ENCODE measurements at regions not wholly inside any gene's neighbourhood (a gene's known extent, or its start where the extent isn't known, plus 50 kb on each side); places are given as distances from the start of the nearest gene placed in this dataset.

DNA sequence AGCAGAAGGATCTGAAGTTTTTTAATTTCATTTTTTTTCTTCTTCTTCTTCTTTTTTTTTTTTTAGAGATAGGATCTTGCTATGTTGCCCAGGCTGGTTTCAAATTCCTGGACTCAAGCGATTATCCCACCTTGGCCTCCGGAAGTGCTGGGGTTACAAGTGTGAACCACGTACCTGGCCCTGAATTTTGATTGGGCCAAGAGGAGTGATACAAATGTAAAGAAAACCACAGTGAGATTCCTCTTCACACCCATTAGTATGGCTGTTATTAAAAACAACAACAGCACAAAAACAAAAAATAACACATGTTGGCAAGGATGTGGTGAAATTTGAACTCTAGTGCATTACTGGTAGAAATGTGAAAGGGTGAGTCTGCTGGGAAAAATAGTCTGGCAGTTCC, 79.1 kb downstream of the KLF4 start:
- no peak for DNase-seq (ENCODE audit: extremely low read depth, low read depth)
- TF ChIP-seq, protein P1, sequence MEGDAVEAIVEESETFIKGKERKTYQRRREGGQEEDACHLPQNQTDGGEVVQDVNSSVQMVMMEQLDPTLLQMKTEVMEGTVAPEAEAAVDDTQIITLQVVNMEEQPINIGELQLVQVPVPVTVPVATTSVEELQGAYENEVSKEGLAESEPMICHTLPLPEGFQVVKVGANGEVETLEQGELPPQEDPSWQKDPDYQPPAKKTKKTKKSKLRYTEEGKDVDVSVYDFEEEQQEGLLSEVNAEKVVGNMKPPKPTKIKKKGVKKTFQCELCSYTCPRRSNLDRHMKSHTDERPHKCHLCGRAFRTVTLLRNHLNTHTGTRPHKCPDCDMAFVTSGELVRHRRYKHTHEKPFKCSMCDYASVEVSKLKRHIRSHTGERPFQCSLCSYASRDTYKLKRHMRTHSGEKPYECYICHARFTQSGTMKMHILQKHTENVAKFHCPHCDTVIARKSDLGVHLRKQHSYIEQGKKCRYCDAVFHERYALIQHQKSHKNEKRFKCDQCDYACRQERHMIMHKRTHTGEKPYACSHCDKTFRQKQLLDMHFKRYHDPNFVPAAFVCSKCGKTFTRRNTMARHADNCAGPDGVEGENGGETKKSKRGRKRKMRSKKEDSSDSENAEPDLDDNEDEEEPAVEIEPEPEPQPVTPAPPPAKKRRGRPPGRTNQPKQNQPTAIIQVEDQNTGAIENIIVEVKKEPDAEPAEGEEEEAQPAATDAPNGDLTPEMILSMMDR (IDR thresholded peaks at IDR 0.05; ENCODE audit: low read depth, low read length) = no peak

DNA sequence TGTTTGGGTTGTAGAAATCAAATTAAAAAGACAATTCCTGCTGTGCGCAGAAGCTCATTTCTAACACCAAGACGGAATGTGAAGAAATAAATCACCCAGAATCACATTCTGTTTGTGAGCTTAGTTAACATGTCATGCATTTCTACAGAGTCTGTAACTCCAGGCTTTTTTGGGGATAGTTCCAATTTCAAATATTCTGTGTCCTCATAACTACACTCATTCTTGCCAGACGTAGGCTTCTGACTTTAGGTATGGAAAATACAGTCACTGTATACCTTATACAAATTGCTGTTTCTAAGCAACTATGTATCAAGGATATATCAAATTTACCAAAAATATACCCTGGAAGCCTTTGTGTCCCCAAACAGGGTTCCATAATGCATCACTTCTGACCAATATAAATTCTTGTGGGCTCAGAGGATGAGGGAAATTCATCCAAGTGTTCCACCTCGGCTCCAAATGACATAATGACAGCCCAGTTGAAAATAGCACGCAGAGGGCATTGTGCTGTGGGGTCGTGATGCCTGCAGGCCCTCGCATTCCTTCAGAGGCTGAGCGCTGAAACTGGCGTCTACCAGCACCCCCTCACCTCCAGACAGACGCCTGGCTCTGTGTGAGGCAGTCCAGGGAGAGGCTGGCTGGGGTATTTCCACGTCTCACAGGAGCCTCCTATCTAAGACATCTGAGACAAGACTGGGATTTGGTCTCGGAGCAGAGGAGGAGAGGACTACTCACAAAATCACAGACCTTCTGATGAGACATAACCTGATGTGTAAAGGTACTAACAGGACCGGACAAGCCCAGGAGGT, 79.8 kb downstream of the KLF4 start:
- DNase-seq (ENCODE audit: extremely low read depth, low read depth) = no peak
- TF ChIP-seq, protein P1 (IDR thresholded peaks at IDR 0.05; ENCODE audit: low read depth, low read length) = no peak

DNA sequence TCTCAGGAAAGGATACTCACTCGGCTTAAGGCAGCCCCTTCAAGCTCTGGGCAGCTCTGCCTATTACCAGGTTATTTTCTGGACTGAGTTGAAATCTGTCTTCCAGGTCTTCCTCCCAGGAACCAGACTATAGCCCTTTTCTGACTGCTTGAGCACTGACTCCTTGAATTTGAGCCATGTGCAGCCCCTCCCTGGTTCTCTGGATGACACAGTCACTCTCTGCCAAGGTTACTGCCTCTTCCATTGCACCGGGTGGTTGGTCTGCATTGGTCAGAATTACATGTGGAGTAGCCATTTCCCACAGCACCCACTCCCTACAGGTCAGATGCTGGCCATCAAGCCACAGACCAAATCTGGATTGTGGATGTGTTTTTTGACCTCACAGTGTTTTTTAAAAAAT, 81.9 kb downstream of the KLF4 start:
- TF ChIP-seq, protein P1 (IDR thresholded peaks at IDR 0.05; ENCODE audit: low read depth, low read length) = no peak
- DNase-seq (ENCODE audit: extremely low read depth, low read depth) = no peak

DNA sequence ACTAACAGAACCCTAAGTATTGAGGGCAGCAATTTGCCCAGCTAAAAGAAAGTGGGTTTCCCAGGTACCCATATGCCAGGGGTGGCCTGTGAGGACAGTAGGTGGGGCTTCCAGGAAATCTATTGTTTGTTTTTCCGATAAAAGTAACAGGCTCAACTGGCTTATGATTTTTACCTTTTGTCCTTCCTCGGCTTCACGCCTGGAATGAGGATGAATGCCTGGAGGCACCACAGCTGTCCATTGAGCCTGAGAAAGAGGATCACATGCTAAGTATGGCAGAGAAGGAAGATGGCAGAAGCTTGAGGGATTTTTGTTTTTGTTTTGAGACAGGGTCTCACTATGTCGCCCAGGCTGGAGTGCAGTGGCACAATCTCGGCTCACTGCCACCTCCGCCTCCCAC, 84.1 kb downstream of the KLF4 start:
- TF ChIP-seq, protein P1 (IDR thresholded peaks at IDR 0.05; ENCODE audit: low read depth, low read length) = no peak
- no peak for DNase-seq (ENCODE audit: extremely low read depth, low read depth)

DNA sequence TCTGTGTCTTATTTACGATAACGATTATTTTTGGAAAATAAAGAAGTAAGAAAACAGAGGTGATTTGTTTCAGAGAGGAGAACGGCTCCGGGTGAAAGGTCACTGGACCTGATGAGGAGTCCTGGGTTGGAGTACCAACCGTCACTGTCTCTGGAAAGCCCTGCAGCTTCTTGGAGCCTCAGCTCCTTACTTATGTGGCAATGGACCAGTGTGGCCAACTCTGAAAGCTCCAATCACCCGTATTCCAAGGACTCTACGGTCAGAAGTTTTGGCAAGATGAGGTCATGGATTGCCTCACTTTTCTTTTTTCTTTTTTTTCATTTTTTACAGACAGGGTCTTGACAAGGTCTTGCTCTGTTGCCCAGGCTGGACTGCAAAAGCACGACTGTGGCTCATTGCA, 84.8 kb downstream of the KLF4 start:
- TF ChIP-seq, protein P1 (IDR thresholded peaks at IDR 0.05; ENCODE audit: low read depth, low read length) = no peak
- no peak for DNase-seq (ENCODE audit: extremely low read depth, low read depth)

DNA sequence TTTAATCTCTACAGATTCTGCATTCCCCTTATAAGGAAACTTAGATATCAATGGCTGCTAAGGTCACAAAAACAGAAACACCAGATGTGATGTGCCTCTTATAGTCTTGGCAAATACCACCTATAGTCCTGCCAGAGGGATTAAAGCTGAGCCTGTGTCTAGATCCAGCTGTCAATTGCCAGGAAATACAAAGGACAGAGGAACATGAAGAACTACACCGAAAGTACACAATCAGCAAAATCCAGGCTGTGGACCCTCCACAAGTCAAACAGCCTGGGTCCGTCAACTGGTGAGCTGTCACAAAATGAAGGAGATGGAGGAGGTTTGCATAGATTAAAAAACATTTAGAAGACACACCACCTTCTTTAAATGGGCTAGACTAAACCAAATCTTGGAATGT, 85.4 kb downstream of the KLF4 start:
- no peak for DNase-seq (ENCODE audit: extremely low read depth, low read depth)
- TF ChIP-seq, protein P1 (IDR thresholded peaks at IDR 0.05; ENCODE audit: low read depth, low read length) = no peak

DNA sequence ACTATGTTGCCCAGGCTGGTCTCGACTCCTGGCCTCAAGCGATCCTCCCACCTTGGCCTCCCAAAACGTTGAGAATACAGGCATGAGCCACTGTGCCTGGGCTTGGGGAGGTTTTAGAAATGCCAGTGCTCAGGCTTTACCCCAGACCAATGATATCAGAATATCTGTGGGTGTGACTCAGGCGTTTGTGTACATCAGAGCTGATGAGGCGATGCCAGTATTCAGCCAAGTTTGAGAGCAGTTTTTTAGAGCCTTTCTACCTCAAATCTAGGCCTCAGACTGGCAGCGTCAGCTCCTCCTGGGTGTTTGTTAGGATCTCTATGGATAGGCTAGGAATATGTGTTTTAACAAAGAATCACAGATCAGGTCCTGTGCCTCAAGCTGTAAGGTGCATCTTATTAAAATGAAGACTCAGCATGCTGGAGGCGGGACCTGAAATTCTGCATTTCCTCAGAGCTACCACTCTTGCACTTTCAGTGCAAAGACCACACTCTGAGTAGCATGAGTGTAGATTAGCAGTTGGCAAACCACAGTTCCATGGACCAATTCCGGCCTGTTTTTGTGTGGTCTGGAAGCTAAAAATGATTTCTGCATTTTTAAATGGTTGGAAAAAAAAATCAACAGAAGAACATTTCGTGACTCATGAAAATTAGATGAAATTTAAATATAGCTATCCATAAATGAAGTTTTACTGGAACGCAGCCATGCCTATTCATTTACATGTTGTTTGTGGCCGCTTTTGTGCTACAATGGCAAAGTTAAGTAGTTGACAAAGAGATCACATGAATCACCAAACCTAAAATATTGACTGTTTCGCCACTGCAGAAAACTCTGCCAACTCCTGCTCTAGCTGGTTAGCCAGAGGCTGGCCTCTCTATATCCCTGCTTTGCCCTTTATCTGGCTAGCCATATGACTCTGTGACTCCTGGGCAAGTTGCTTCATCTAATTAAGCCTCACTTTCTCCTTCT, 92.2 kb downstream of the KLF4 start:
- peak; percentile 42 for DNase-seq (ENCODE audit: extremely low read depth, low read depth)
- TF ChIP-seq, protein P1 (IDR thresholded peaks at IDR 0.05; ENCODE audit: low read depth, low read length) = no peak

Measured in AG09319 (cell line).